Cardiac fibroblast (primary cell): ENCODE measurements at regions not wholly inside any gene's neighbourhood (a gene's known extent, or its start where the extent isn't known, plus 50 kb on each side); places are given as distances from the start of the nearest gene placed in this dataset.
A peak's percentile ranks its signal among the peaks of the same experiment; 100 is the strongest.

Source experiments
- DNase-seq, 2 donors: peaks; one replicate each; pipeline versions ENCODE4 v3.0.0 to v3.0.0-alpha.2; 2010; ENCODE audit warnings: low read depth in 2 of 2
- H3K4me3 ChIP-seq, 2 donors: replicated peaks in 1 of 2; 1 replicate in 1 of 2; 2 replicates in 1 of 2; pipeline ENCODE4 v1.5.1; 2011; ENCODE audit warnings: low read depth in 2 of 2, low read length in 2 of 2, mild to moderate bottlenecking in 2 of 2, moderate library complexity in 1 of 2
- CTCF ChIP-seq: IDR thresholded peaks from one replicate; pipeline ENCODE4 v1.5.1; 2011; ENCODE audit warnings: low read depth, mild to moderate bottlenecking, low read length, inconsistent platforms

- TF ChIP-seq CTCF: no peak
- H3K4me3 ChIP-seq: no peak overlapping the region
- peak; percentile 22 to 55 for DNase-seq
Measured at GRCh38 chr18:8468921-8469335, 140.3 kb upstream of the RAB12 start.

GRCh38 chr18:8469544-8470130 is 139.6 kb upstream of the RAB12 start:
- peak; percentile 60 to 62 for DNase-seq
- H3K4me3 ChIP-seq: no peak overlapping the region
- TF ChIP-seq CTCF: no peak

GRCh38 chr18:8471372-8471771 is 137.9 kb upstream of the RAB12 start:
- DNase-seq: no peak
- no peak overlapping the region for H3K4me3 ChIP-seq
- no peak for TF ChIP-seq CTCF

GRCh38 chr18:8474661-8475060 is 134.6 kb upstream of the RAB12 start:
- H3K4me3 ChIP-seq: no peak overlapping the region
- TF ChIP-seq CTCF: no peak
- no peak for DNase-seq

GRCh38 chr18:8477615-8478014 is 131.6 kb upstream of the RAB12 start:
- H3K4me3 ChIP-seq: no peak overlapping the region
- DNase-seq: no peak
- TF ChIP-seq CTCF: no peak

GRCh38 chr18:8478166-8478967 is 130.9 kb upstream of the RAB12 start:
- H3K4me3 ChIP-seq: no peak overlapping the region
- DNase-seq: peak; percentile 62
- TF ChIP-seq CTCF: peak; percentile 97
